HL-60 (cell line): ENCODE measurements at regions not wholly inside any gene's neighbourhood (a gene's known extent, or its start where the extent isn't known, plus 50 kb on each side); places are given as distances from the start of the nearest gene placed in this dataset.

Source experiments
- DNase-seq, 2 experiments: peaks; one replicate each; pipeline ENCODE4 v3.0.0-alpha.2; 2010 to 2020; ENCODE audit warnings: low read depth in 1 of 2, low spot score in 1 of 2
- H3K27ac ChIP-seq: fragments of 250-450 bp; sonication (Bioruptor Pico); replicated peaks from 2 replicates; pipeline ENCODE4 v1.5.1; 2020; ENCODE audit warnings: mild to moderate bottlenecking, moderate library complexity
- H3K27me3 ChIP-seq: fragments of 250-450 bp; sonication (Bioruptor Pico); 2 replicates; pipeline ENCODE4 v1.5.1; 2021; ENCODE audit warnings: mild to moderate bottlenecking, moderate library complexity; ENCODE audit not compliant: insufficient read depth, poor library complexity, severe bottlenecking
- H3K4me3 ChIP-seq: replicated peaks from 2 replicates; pipeline ENCODE4 v1.5.1; 2011; ENCODE audit warnings: mild to moderate bottlenecking, control low read depth, low read length; ENCODE audit not compliant: insufficient read depth
- CTCF ChIP-seq: IDR thresholded peaks from one replicate; pipeline ENCODE4 v1.5.1; 2011; ENCODE audit warnings: low read length, control low read depth, inconsistent platforms; ENCODE audit not compliant: insufficient read depth
- GABPA ChIP-seq: IDR thresholded peaks from 2 replicates; pipeline ENCODE4 v1.6.1; 2012; ENCODE audit warnings: low read depth
- POLR2AphosphoS5 ChIP-seq: IDR thresholded peaks from 2 replicates; pipeline ENCODE4 v1.6.1; 2012; ENCODE audit warnings: low read depth
- REST ChIP-seq: IDR thresholded peaks from 2 replicates; pipeline ENCODE4 v1.6.1; 2012; ENCODE audit warnings: low read depth; ENCODE audit not compliant: insufficient replicate concordance
- SPI1 ChIP-seq: IDR thresholded peaks from 2 replicates; pipeline ENCODE4 v1.6.1; 2012; ENCODE audit warnings: low read depth, mild to moderate bottlenecking, borderline replicate concordance

- no peak for DNase-seq
- Histone ChIP-seq H3K27me3 (no peaks in the 10 kb centered on the region), H3K4me3 (no peak overlapping the region), H3K27ac (no peak overlapping the region)
- TF ChIP-seq REST (no peak), SPI1 (no peak), GABPA (no peak), CTCF (no peak), POLR2AphosphoS5 (no peak)
Observed at GRCh38 chr3:193836918-193837317, 243.9 kb downstream of the OPA1 start.

- Histone ChIP-seq H3K4me3 (no peak overlapping the region), H3K27ac (no peak overlapping the region), H3K27me3 (no peaks in the 10 kb centered on the region)
- TF ChIP-seq SPI1 (no peak), CTCF (no peak), POLR2AphosphoS5 (no peak), REST (no peak), GABPA (no peak)
- no peak for DNase-seq
Observed at GRCh38 chr3:193837347-193837827, 244.4 kb downstream of the OPA1 start.

GRCh38 chr3:193840111-193840641 is 247.2 kb downstream of the OPA1 start:
- no peak for DNase-seq
- H3K27ac ChIP-seq: no peak overlapping the region
- TF ChIP-seq REST: no peak
- TF ChIP-seq SPI1: no peak
- TF ChIP-seq POLR2AphosphoS5: no peak
- no peak for TF ChIP-seq GABPA
- TF ChIP-seq CTCF: no peak
- H3K4me3 ChIP-seq: no peak overlapping the region
- no peaks in the 10 kb centered on the region for H3K27me3 ChIP-seq
